Neural cell (in vitro differentiated cells): ENCODE measurements at regions not wholly inside any gene's neighbourhood (a gene's known extent, or its start where the extent isn't known, plus 50 kb on each side); places are given as distances from the start of the nearest gene placed in this dataset.
"Not testable (repeated sequence)": the region's sequence is repeated elsewhere in the genome, so short reads cannot be mapped to it uniquely, and the experiment has no call there.

ENCODE experiments used
- H2AFZ ChIP-seq: fragments of 200-600, 300-800 bp; sonication (generic), shearing (Covaris generic); 2 replicates; pipeline ENCODE4 v1.6.0; 2014; ENCODE audit warnings: low read depth, mild to moderate bottlenecking, antibody characterized with exemption, low read length, moderate library complexity
- H3F3A ChIP-seq: fragments of 200-600 bp; shearing (Covaris generic); 2 replicates; pipeline ENCODE4 v1.6.1; 2016; ENCODE audit warnings: mild to moderate bottlenecking, moderate library complexity, mixed read lengths, antibody characterized with exemption, low read length; ENCODE audit not compliant: insufficient read depth, poor library complexity, severe bottlenecking
- H3K27ac ChIP-seq: fragments of 200-600, 300-800 bp; sonication (generic), shearing (Covaris generic); 2 replicates; pipeline ENCODE4 v1.5.1; 2014; ENCODE audit warnings: mild to moderate bottlenecking, low read length, moderate library complexity
- H3K27me3 ChIP-seq: fragments of 300-800, 200-600 bp; sonication (generic), shearing (Covaris generic); 2 replicates; pipeline ENCODE4 v1.6.0; 2014; ENCODE audit warnings: mild to moderate bottlenecking, low read depth, low read length, moderate library complexity; ENCODE audit not compliant: insufficient read depth
- H3K36me3 ChIP-seq: fragments of 300-800, 200-600 bp; sonication (generic), shearing (Covaris generic); 2 replicates; pipeline ENCODE4 v1.5.1; 2014; ENCODE audit warnings: mild to moderate bottlenecking, antibody characterized with exemption, low read length, moderate library complexity; ENCODE audit not compliant: insufficient read depth
- H3K4me2 ChIP-seq: fragments of 300-800, 200-600 bp; sonication (generic), shearing (Covaris generic); 2 replicates; pipeline ENCODE4 v1.6.0; 2014; ENCODE audit warnings: mild to moderate bottlenecking, low read length
- H3K4me3 ChIP-seq: fragments of 300-800, 200-600 bp; sonication (generic), shearing (Covaris generic); 2 replicates; pipeline ENCODE4 v1.5.1; 2014; ENCODE audit warnings: mild to moderate bottlenecking, low read length, moderate library complexity
- H3K79me2 ChIP-seq: fragments of 200-600 bp; shearing (Covaris generic); replicated peaks from 2 replicates; pipeline ENCODE4 v1.6.0; 2014; ENCODE audit warnings: mild to moderate bottlenecking, low read length, moderate library complexity; ENCODE audit not compliant: insufficient read depth
- H3K9ac ChIP-seq: fragments of 300-800, 200-600 bp; sonication (generic), shearing (Covaris generic); 2 replicates; pipeline ENCODE4 v1.6.1; 2016; ENCODE audit warnings: mild to moderate bottlenecking, low read length, mixed read lengths
- H3K9me2 ChIP-seq: fragments of 200-600 bp; shearing (Covaris generic); 2 replicates; pipeline ENCODE4 v1.6.1; 2016; ENCODE audit warnings: mild to moderate bottlenecking, low read length, mixed read lengths; ENCODE audit not compliant: insufficient read depth
- H3K9me3 ChIP-seq: fragments of 200-600, 300-800 bp; sonication (generic), shearing (Covaris generic); 2 replicates; pipeline ENCODE4 v1.6.1; 2016; ENCODE audit warnings: mild to moderate bottlenecking, mixed run types, low read length, moderate library complexity, mixed read lengths
- H4K20me1 ChIP-seq: fragments of 200-600 bp; shearing (Covaris generic); 2 replicates; pipeline ENCODE4 v1.6.1; 2016; ENCODE audit warnings: mild to moderate bottlenecking, mixed run types; ENCODE audit not compliant: insufficient read depth
- CTCF ChIP-seq: fragments of 450-650 bp; IDR thresholded peaks from 2 replicates; pipeline ENCODE4 v1.5.1; 2014; ENCODE audit warnings: antibody characterized with exemption, mild to moderate bottlenecking, moderate library complexity; ENCODE audit not compliant: poor library complexity, severe bottlenecking
- EP300 ChIP-seq: fragments of 450-650 bp; conservative IDR thresholded peaks from 2 replicates; pipeline ENCODE4 v1.6.1; 2014; ENCODE audit warnings: antibody characterized with exemption, mild to moderate bottlenecking, moderate library complexity; ENCODE audit not compliant: poor library complexity, severe bottlenecking
- EZH2 ChIP-seq: fragments of 200-600, 300-800 bp; shearing (Covaris generic), sonication (generic); IDR thresholded peaks from 2 replicates; pipeline ENCODE4 v1.6.1; 2014; ENCODE audit warnings: antibody characterized with exemption, low read length, borderline replicate concordance, mild to moderate bottlenecking; ENCODE audit not compliant: insufficient read depth, poor library complexity, severe bottlenecking
- MXI1 ChIP-seq: fragments of 450-650 bp; conservative IDR thresholded peaks from 2 replicates; pipeline ENCODE4 v1.6.1; 2014; ENCODE audit warnings: antibody characterized with exemption, mild to moderate bottlenecking; ENCODE audit not compliant: poor library complexity, severe bottlenecking
- POLR2AphosphoS5 ChIP-seq: IDR thresholded peaks from 2 replicates; pipeline ENCODE4 v1.6.1; 2012
- RAD21 ChIP-seq: fragments of 450-650 bp; conservative IDR thresholded peaks from 2 replicates; pipeline ENCODE4 v1.6.1; 2014; ENCODE audit warnings: antibody characterized with exemption, mild to moderate bottlenecking, moderate library complexity
- REST ChIP-seq: IDR thresholded peaks from 2 replicates; pipeline ENCODE4 v1.6.1; 2012; ENCODE audit warnings: borderline replicate concordance
- SMC3 ChIP-seq: fragments of 450-650 bp; conservative IDR thresholded peaks from 2 replicates; pipeline ENCODE4 v1.6.1; 2014; ENCODE audit warnings: antibody characterized with exemption, mild to moderate bottlenecking, moderate library complexity; ENCODE audit not compliant: poor library complexity
- TAF1 ChIP-seq: IDR thresholded peaks from 2 replicates; pipeline ENCODE4 v1.6.1; 2012; ENCODE audit warnings: low read depth

GRCh38 chr6:50555982-50556381 is 157.3 kb upstream of the TFAP2D start:
- no peak overlapping the region for H2AFZ ChIP-seq
- no peaks in the 10 kb centered on the region for H3K27me3 ChIP-seq
- no peaks in the 10 kb centered on the region for H3F3A ChIP-seq
- TF ChIP-seq REST = no peak
- no peak for TF ChIP-seq MXI1
- no peak for TF ChIP-seq RAD21
- no peak for TF ChIP-seq TAF1
- TF ChIP-seq EZH2 = no peak
- TF ChIP-seq CTCF = no peak
- no peak for TF ChIP-seq POLR2AphosphoS5
- no peak for TF ChIP-seq SMC3
- TF ChIP-seq EP300 = no peak
- H4K20me1 ChIP-seq = no peaks in the 10 kb centered on the region
- no peak overlapping the region for H3K4me3 ChIP-seq
- no peaks in the 10 kb centered on the region for H3K9me2 ChIP-seq
- H3K27ac ChIP-seq = no peak overlapping the region
- H3K9me3 ChIP-seq = no peaks in the 10 kb centered on the region
- no peak overlapping the region for H3K4me2 ChIP-seq
- no peaks in the 10 kb centered on the region for H3K36me3 ChIP-seq
- no peaks in the 10 kb centered on the region for H3K79me2 ChIP-seq
- H3K9ac ChIP-seq = no peak overlapping the region

- H3K27ac ChIP-seq = no peak overlapping the region
- no peaks in the 10 kb centered on the region for H3K27me3 ChIP-seq
- H3F3A ChIP-seq = no peaks in the 10 kb centered on the region
- no peaks in the 10 kb centered on the region for H3K79me2 ChIP-seq
- no peak overlapping the region for H2AFZ ChIP-seq
- no peaks in the 10 kb centered on the region for H3K9me2 ChIP-seq
- no peaks in the 10 kb centered on the region for H4K20me1 ChIP-seq
- H3K4me3 ChIP-seq = no peak overlapping the region
- H3K4me2 ChIP-seq = no peak overlapping the region
- H3K9ac ChIP-seq = no peak overlapping the region
- H3K36me3 ChIP-seq = no peaks in the 10 kb centered on the region
- H3K9me3 ChIP-seq = no peaks in the 10 kb centered on the region
- TF ChIP-seq EP300 (no peak), CTCF (no peak), SMC3 (no peak), REST (no peak), RAD21 (no peak), TAF1 (no peak), MXI1 (no peak), POLR2AphosphoS5 (no peak), EZH2 (no peak)
These were observed 148.3 kb upstream of the TFAP2D start for GRCh38 chr6:50565004-50565403.

GRCh38 chr6:50571230-50571629 is 142.1 kb upstream of the TFAP2D start:
- H4K20me1 ChIP-seq, H3K9me3 ChIP-seq, H3F3A ChIP-seq, H3K4me2 ChIP-seq, H3K27ac ChIP-seq, H3K4me3 ChIP-seq, H3K27me3 ChIP-seq, H3K9ac ChIP-seq, H3K9me2 ChIP-seq, H3K79me2 ChIP-seq, H3K36me3 ChIP-seq, H2AFZ ChIP-seq: not testable (repeated sequence)
